DND-41 (cell line): ENCODE measurements at regions not wholly inside any gene's neighbourhood (a gene's known extent, or its start where the extent isn't known, plus 50 kb on each side); places are given as distances from the start of the nearest gene placed in this dataset.

ENCODE experiments used
- ATAC-seq: fragments of 200-7000 bp; cut with Tn5 transposase; 3 replicates; pipeline ENCODE4 v1.9.1; 2021; ENCODE audit warnings: low read depth; ENCODE audit not compliant: insufficient read depth
- DNase-seq: peaks from one replicate; pipeline ENCODE4 v3.0.0-alpha.2; 2020
- H2AFZ ChIP-seq: 2 replicates; pipeline ENCODE4 v1.6.0; 2012; ENCODE audit warnings: low read depth, low read length
- H3K27ac ChIP-seq: 2 replicates; pipeline ENCODE4 v1.5.1; 2012; ENCODE audit warnings: low read length, inconsistent platforms
- H3K27me3 ChIP-seq: fragments of 200-600 bp; sonication (generic); 2 replicates; pipeline ENCODE4 v1.6.0; 2012; ENCODE audit warnings: low read length, mild to moderate bottlenecking, inconsistent platforms; ENCODE audit not compliant: insufficient read depth, poor library complexity
- H3K36me3 ChIP-seq: 2 replicates; pipeline ENCODE4 v1.5.1; 2012; ENCODE audit warnings: low read length, inconsistent platforms; ENCODE audit not compliant: insufficient read depth
- H3K4me1 ChIP-seq: 2 replicates; pipeline ENCODE4 v1.5.1; 2012; ENCODE audit warnings: mild to moderate bottlenecking, low read length; ENCODE audit not compliant: insufficient read depth
- H3K4me2 ChIP-seq: 2 replicates; pipeline ENCODE4 v1.6.0; 2012; ENCODE audit warnings: mild to moderate bottlenecking, moderate library complexity, low read length, inconsistent platforms; ENCODE audit not compliant: insufficient read depth
- H3K4me3 ChIP-seq, 2 experiments: fragments of 200-600 bp in 1 of 2; shearing (Covaris generic) in 1 of 2; 2 replicates each; pipeline ENCODE4 v1.5.1; 2012 to 2016; ENCODE audit warnings: inconsistent platforms in 2 of 2, low read length in 2 of 2, mild to moderate bottlenecking in 2 of 2, low read depth in 1 of 2, moderate library complexity in 1 of 2
- H3K79me2 ChIP-seq: 2 replicates; pipeline ENCODE4 v1.6.0; 2012; ENCODE audit warnings: low read length, inconsistent platforms; ENCODE audit not compliant: insufficient read depth
- H3K9ac ChIP-seq: 2 replicates; pipeline ENCODE4 v1.6.0; 2012; ENCODE audit warnings: low read depth, mild to moderate bottlenecking, inconsistent platforms, low read length, moderate library complexity
- H3K9me3 ChIP-seq: 2 replicates; pipeline ENCODE4 v1.5.1; 2012; ENCODE audit warnings: low read length, moderate library complexity, mild to moderate bottlenecking, inconsistent platforms; ENCODE audit not compliant: insufficient read depth, severe bottlenecking
- H4K20me1 ChIP-seq: 2 replicates; pipeline ENCODE4 v1.6.0; 2012; ENCODE audit warnings: low read length; ENCODE audit not compliant: insufficient read depth
- EZH2 ChIP-seq: IDR thresholded peaks from 3 replicates; pipeline ENCODE4 v1.6.1; 2012; ENCODE audit warnings: borderline replicate concordance, low read depth, mild to moderate bottlenecking, moderate library complexity, low read length, inconsistent platforms; ENCODE audit not compliant: severe bottlenecking
- TF ChIP-seq, protein P1 (sequence below): IDR thresholded peaks from 2 replicates; pipeline ENCODE4 v1.5.1; 2012; ENCODE audit warnings: borderline replicate concordance, low read length, moderate library complexity, mild to moderate bottlenecking; ENCODE audit not compliant: poor library complexity, severe bottlenecking; ENCODE audit errors: extremely low read depth

DNA sequence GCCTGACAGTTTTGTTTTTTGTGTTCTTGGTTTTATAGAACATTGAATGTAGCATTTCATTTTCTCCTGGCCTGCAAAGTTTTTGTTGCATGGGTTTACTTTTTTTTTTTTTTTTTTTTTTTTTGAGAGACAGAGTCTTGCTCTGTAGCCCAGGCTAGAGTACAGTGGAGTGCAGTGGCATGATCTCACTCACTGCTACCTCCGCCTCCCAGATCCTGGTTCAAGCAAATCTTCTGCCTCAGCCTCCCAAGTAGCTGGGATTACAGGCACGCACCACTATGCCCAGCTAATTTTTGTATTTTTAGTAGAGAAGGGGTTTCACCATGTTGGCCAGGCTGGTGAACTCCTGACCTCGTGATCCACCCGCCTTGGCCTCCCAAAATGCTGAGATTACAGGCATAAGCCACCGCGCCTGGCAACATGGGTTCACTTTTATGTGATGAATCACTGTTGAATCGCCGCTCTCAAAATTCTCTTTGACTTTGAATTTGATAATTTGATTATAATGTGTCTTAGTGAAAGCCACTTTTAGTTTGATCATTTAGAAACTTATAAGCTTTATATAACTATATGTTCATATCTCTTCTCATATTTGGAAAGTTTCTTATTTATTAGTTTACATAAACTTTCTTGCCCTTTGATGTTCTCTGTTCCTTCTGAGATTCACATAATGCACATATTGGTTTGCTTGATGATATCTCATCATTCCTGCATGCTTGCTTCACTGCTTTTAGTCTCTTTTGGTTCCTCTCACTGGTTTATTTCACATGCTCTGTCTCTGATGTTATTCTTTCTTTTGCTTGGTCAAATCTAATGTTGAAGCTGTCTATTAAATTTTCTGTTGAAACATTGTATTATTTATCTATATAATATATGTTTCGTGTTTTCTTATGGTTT, 589.0 kb upstream of the CNTN5 start:
- Histone ChIP-seq H3K4me1 (no peaks in the 10 kb centered on the region), H3K9ac (no peak overlapping the region), H3K9me3 (no peaks in the 10 kb centered on the region), H3K27me3 (no peaks in the 10 kb centered on the region), H3K79me2 (no peaks in the 10 kb centered on the region), H4K20me1 (no peaks in the 10 kb centered on the region), H3K4me2 (no peak overlapping the region), H2AFZ (no peak overlapping the region), H3K36me3 (no peaks in the 10 kb centered on the region), H3K27ac (no peak overlapping the region), H3K4me3 (no peak overlapping the region)
- no peak for DNase-seq
- TF ChIP-seq, protein P1, sequence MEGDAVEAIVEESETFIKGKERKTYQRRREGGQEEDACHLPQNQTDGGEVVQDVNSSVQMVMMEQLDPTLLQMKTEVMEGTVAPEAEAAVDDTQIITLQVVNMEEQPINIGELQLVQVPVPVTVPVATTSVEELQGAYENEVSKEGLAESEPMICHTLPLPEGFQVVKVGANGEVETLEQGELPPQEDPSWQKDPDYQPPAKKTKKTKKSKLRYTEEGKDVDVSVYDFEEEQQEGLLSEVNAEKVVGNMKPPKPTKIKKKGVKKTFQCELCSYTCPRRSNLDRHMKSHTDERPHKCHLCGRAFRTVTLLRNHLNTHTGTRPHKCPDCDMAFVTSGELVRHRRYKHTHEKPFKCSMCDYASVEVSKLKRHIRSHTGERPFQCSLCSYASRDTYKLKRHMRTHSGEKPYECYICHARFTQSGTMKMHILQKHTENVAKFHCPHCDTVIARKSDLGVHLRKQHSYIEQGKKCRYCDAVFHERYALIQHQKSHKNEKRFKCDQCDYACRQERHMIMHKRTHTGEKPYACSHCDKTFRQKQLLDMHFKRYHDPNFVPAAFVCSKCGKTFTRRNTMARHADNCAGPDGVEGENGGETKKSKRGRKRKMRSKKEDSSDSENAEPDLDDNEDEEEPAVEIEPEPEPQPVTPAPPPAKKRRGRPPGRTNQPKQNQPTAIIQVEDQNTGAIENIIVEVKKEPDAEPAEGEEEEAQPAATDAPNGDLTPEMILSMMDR, result no peak
- TF ChIP-seq EZH2, result no peak
- ATAC-seq, result no peak

DNA sequence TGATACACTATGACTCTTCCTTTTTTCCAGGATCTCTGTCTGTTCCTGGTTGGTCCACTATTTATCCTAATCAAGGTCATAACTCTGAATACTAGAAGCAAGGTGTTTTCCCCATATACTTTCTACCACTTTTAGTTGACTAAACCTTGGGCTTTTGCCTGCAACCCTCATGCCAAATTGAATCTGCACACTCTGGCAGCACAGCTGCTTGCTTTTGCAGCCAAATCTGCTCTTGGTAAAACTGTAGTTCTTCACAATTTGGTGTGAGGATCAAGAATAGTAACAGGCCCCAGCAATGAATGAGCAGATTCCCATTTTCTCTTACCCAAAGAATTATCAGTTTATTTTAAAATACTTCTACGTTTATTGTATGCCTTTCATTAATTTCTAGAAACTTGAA, 586.5 kb upstream of the CNTN5 start:
- H3K9me3 ChIP-seq, result no peaks in the 10 kb centered on the region
- no peak overlapping the region for H3K4me3 ChIP-seq
- H3K9ac ChIP-seq, result no peak overlapping the region
- DNase-seq (no peak), ATAC-seq (no peak)
- no peak overlapping the region for H2AFZ ChIP-seq
- TF ChIP-seq, protein P1, result no peak
- TF ChIP-seq EZH2, result no peak
- H3K79me2 ChIP-seq, result no peaks in the 10 kb centered on the region
- no peaks in the 10 kb centered on the region for H3K27me3 ChIP-seq
- no peak overlapping the region for H3K27ac ChIP-seq
- no peak overlapping the region for H3K4me2 ChIP-seq
- H4K20me1 ChIP-seq, result no peaks in the 10 kb centered on the region
- no peaks in the 10 kb centered on the region for H3K36me3 ChIP-seq
- no peaks in the 10 kb centered on the region for H3K4me1 ChIP-seq

DNA sequence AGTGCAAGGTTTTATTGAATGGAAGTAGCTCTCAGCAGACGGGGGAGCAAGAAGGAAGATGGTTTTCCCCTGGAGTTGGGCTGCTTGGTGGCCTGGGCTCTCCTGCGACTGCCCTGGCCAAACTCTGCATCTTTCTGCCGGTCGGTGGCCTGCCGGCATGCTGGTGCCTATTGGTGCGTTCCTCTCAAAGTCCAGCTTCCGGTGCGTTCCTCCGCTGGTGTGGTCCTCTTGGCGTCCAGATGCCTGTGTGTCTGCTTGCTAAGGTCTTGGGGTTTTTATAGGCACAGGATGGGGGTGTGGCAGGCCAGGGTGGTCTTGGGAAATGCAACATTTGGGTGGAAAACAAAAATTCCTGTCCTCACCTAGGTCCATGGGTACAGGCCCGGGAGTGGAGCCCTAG, 567.4 kb upstream of the CNTN5 start:
- TF ChIP-seq, protein P1, result no peak
- TF ChIP-seq EZH2, result no peak
- DNase-seq, result no peak
- no peak overlapping the region for H2AFZ ChIP-seq

More for the DNA sequence above, 567.4 kb upstream of the CNTN5 start:
- Histone ChIP-seq H3K9ac (no peak overlapping the region), H3K27me3 (no peaks in the 10 kb centered on the region), H3K4me2 (no peak overlapping the region), H4K20me1 (no peaks in the 10 kb centered on the region), H3K4me3 (no peak overlapping the region), H3K27ac (no peak overlapping the region), H3K79me2 (no peaks in the 10 kb centered on the region), H3K9me3 (no peaks in the 10 kb centered on the region), H3K36me3 (no peaks in the 10 kb centered on the region), H3K4me1 (no peaks in the 10 kb centered on the region)
- no peak for ATAC-seq
